HG03520 (cell line): ENCODE measurements at regions not wholly inside any gene's neighbourhood (a gene's known extent, or its start where the extent isn't known, plus 50 kb on each side); places are given as distances from the start of the nearest gene placed in this dataset.

Experiments used
- ATAC-seq: cut with Tn5 transposase; IDR thresholded peaks from one replicate; pipeline ENCODE4 v1.9.1; 2021; ENCODE audit warnings: mild to moderate bottlenecking, moderate library complexity; ENCODE audit not compliant: unreplicated experiment

DNA sequence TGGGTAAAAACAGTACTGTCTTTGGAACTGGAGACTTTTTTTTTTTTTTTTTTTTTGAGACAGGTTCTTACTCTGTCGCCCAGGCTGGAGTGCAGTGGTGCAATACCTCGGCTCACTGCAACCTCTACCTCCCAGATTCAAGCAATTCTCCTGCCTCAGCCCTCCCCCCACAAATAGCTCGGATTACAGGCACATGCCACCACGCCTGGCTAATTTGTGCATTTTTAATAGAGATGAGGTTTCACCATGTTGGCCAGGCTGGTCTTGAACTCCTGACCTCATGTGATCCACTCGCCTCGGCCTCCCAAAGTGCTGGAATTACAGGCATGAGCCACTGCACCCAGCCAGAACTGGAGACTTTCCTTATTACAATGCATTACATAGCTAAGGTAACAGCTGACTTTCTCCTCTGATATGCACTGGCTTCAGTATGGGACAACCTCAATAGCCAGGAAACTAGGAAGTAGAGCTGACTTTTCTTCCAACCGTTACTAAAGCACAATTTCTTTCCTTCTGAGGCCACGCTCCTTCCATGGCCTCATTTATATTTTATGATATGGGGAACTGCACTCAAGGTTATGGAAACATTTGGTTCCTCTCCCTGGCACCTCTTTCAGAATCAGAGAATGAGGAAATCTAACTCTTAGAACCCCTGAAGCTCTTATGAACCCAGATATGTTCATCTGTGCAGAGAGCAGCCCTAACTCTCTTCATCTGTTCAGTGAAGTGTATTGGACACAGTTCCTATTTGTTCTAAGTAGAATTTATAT is 53.5 kb upstream of the FAM9B start:
- ATAC-seq = no peak

DNA sequence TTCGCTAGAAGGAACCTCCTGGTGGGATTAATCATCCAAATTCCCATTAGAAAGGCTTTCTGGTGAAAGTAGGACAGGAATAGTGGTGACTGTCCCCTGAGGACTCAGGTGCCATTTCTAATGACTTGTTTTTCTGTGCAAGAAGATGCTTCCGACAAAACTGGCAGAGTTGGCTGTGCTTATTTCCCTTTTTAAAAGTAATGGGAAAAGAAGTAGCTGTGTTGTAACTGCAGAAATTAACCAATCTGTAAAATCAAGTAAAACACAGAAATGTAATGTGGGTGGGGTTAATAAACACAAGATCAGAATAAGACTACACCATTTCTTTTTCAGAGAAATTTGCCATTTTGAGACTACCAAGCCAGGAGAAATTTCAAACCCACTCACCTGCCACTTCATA is 55.0 kb upstream of the FAM9B start:
- ATAC-seq = no peak

DNA sequence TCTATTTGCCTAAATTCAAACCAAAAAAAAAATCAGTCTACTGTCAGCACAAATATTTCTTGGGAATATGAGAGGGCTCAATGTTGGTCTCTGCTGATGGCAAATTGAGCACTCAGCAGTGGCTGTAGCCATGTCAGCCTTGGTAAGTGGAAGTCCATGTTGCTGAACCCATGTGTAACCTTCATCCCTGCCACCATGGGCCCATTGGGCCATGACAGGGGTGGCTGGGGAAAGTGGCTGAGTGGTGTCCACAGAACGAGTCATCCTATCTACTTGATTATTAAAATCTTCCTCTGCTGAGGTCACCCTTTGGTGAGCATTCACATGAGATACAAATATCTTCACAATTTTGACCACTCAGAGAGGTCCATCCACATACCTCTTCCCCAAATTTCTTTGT is 56.8 kb upstream of the FAM9B start:
- ATAC-seq = no peak

DNA sequence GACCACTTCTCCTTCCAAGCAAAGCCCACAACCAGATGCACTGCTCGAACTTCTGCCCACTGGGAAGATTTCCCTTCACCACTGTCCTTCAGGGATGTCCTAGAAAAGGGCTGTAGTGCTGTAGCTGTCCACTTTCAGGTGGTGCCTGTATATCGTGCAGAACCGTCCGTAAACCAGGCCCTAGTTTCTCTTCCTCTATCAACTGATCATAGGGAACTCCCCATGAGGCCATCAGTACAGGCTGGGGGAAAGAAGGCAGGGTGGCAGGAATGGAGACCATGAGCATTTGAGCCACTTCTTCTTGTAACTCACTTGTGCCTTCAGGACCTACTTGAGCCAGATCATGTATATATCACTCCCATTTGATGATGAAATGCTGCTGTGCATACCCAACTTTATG is 57.3 kb upstream of the FAM9B start:
- no peak for ATAC-seq

DNA sequence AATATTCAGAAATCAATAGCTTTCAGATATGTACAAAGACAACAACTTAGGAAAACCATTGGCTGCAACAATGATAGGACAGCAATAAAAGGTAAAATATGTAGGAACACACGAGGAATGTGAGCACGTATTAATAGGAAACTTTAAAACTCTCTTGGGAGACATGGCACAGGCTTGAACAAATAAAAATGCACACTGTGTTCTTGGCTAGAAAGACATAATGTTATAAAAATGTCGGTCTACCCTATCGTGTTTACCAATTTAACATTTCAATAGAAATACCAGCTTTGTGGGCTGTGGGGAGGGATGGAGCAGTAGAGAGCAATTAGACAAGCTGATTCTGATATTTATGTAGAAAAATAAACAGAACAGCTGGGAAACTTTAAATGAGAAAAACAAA is 69.0 kb upstream of the FAM9B start:
- ATAC-seq = no peak

DNA sequence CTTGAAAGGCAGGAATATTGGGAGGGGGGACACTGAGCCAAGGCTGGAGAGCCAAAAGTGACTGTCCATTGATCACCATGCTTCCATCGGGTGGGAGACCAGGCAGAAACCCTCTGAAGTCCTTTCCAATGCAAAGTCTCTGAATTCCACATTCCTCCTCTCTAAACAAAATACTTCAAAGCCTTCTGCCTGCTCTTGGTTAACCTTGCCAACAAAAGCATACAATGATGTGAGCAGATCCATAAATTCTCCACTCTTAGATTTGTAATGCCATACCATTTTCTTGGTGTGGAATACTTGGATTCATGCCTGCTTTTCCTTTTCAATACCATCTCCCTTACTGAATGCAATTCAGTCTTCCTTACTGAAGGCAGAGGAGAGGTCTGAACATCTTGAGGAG is 74.1 kb upstream of the FAM9B start:
- ATAC-seq = no peak

DNA sequence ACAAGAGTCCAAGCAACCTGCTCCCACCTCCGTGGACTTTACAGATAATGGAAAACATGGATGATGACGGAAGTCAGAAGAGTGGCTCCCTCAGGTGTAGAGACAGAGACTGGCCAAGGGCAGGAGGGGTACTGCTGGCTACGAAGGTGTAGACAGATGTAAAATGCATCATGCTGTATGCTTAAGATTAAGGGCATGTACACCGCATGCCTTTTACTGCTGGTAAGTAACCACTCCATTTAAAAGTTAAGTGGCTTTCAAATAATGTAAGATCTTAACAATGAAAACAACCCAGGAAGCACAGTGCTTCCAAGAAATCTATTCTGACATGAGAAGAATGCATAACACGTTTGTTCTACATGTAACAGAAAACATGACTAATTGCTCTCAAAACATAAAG is 76.9 kb upstream of the FAM9B start:
- ATAC-seq = no peak

DNA sequence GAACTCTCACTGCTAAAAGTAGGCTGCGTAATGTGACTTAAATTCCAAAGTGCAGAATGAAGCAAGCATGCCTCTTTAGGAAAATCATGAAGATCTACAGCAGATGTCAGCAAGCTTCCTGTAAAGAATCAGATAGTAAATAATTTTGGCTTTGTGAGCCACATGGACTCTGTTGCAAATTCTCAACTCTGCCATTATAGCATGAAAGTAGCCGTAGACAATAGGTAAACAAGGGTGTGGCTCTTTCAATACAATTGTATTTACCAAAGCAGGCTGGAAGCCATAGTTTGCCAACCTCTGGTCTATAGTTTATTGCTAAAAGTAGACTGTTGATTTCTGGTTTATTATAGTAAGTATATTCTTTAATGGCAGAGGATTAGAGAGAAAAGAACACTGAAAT is 80.3 kb upstream of the FAM9B start:
- ATAC-seq = no peak

DNA sequence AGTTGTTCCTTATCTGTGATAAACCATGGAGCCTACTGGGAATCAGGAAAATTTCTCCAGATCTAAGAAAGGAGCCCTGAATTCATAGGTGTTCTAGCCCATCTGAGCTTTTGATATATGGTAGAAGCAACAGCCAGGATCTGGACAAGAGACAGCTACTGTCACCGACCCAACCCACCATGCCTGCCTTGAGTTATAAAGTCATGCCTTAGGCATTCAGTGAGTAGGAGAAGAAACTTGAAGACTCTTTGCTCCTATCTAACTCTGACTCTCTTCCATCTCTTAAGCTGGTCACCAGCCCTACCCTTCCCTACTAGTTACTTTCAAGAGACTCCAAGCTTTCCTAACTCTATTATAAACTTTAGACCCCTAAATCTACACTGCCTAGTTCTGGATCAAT is 83.9 kb upstream of the FAM9B start:
- ATAC-seq = no peak

DNA sequence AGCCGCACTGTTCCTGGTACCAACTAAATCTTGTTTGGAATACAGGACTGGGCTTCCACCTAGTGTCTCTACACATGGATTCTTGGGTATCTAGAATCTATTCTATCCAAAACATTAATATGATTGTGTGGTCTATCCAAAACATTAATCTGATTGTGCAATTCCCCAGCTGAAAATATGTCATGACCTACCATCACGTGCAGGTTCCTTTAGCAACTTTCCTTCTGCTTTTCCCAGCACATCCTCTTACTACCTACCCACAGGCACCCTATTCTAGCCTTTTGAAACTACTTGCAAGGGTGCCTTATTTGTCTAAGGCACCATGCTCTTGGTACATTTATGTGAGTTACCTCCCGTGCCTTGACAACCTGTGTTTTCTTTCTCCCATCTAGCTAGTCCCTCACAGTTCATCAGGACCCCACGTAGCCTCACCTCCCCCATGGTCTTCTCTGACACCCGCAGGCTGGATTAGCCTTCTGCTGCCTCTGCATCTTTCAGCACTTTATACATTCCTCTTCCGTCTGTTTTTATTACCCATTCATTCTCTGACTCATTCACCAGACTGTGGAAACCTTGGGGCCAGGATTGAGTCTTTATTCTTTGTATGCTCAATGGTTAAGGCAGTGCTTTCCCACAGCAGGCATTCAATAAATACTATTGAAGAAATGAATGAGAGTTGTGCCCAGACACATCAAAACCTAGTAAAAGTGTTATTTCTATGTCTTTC is 88.8 kb upstream of the FAM9B start:
- no peak for ATAC-seq

DNA sequence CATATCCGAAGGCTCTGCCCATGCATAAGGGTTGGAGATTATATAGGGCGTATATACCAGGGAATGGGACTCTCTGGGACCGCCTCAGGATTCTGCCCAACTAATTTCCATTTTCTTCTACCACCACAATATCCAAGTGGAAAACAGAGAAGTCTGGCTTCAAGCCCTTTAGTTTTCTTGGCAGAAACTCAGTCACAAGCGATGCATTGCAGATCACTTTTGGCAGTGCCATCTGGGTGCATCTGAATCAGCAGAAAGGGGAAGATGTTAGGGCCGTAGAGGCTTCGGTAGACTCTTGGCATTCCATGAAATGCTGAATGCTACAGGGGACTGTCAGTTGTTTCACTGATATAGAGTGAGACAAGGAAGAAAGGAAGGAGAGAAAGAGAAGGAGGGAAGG is 94.1 kb upstream of the FAM9B start:
- ATAC-seq = no peak

DNA sequence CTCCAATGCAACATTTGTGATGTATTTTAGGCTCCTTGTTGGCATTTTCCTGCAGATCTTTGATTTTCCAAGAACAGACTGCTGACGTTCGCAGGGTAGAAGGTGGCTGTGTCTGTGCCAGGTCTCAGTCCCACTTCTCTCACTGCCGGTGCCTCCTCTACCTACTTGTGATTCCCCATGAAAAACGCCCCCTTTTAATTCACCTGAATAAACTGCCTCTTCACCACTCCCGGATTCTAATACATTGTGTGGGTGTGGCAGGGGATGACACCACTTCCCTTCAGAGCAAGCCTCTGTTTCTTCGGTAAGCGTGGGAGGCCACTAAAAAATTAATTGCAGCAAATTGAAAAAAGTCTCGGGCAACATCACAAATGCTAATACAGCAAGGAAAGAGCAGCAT is 96.1 kb upstream of the FAM9B start:
- no peak for ATAC-seq

DNA sequence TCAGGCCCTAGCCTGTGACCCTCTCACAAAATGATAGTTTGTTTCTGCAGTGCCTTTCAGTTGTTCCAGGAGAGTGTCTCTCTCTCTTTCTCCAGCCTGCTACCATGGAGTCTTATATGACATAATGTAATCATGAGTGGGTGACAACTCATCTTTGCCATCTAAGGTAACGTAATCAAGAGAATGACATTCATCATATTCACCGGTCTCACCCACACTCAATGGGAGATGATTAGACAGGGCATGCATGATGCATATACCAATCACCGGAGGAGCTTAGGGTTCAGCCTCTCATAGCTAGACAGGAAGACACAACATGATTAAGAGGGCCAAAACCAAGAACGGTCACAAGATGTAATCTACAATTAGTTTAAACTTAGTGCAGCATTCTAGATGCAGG is 97.1 kb upstream of the FAM9B start:
- no peak for ATAC-seq

DNA sequence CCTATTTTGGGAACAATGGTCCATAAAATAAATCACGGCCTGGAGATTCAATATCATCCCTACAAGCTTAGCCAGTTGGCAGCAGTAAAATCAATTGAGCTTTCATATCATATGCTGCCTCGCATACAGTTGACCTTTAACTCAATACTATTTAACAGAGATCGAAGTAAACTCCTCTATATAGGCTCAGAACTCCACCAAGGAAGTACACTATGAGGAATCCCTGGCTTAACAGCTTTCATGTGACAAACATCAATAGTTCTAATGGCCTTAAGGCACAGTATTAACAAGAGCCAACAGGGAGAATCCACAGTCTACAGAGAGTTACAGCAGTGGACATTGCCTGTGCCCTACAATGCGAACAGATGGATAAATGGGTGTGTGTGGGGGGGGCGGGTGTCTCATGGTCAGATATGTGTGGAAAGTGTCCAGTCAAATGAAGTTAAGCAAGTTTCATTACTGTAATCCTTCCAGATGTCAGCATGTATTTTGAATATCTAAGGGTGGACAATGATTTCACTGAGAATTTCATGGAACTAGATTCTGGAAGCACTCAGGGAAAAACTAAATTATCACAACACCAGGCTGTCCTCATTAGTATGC is 98.2 kb upstream of the FAM9B start:
- ATAC-seq = no peak

DNA sequence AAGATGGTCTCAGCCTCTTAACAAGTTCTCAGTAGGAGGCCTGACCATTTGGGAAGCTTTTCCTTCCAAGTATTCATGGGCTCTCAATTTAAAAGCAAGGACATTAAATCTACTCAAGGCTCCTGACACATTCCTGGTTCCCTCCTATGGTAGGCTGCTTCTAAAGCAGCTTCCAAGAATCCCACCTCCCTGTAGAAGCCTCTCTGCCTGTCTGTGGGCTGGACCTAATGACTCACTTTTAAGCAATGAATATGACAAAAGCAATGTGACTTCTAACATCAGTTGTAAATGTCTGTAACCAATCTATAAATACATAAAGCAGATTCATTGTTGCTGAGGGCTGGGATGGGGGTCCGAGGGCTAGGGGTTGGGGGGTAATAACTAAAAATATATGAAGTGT is 99.5 kb upstream of the FAM9B start:
- no peak for ATAC-seq

DNA sequence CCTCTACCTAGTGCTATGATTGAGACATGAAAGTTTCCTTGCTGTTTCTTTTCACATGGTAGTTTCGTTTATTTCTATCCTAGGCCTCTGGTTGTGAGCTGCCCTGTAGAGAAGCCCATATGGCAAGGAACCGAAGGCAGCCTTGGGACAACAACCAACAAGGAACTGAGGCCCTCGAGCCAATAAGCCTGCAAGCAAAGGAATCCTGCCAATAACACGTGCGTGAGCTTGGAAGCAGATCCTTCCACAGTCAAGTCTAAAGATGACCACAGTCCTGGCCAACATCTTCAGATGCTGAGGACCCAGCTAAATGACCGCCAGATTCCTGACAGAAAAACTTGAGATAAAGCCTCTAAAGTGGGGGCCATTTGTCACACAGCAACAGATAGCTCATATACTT is 100.4 kb upstream of the FAM9B start:
- no peak for ATAC-seq

DNA sequence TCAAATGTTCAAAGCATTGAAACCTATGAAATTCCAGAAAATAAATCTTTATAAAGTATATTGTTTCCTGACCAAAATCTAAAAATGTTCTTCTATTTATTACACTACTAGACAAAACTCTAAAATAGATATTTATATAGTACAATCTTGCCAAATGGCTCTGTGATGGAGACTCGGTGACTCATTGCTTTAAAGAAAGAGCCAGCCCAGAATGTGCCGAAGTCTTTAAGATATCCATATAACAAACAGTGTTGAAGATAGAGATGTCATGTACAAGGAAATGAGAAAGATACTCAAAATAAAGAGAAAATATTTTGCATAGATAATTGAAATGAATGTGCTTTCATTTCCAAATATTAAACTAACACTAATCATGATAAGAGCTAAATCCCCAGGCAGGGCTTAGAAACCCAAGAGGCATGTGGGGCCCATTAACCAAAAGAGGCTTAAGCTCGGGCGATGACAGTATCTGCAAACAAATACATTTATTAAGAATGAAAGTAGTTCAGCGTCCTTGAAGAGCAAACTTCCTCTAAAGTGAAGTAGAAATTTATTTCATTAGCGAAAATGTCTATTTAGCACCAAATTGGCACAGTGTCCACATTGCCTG is 102.1 kb upstream of the FAM9B start:
- ATAC-seq = no peak

DNA sequence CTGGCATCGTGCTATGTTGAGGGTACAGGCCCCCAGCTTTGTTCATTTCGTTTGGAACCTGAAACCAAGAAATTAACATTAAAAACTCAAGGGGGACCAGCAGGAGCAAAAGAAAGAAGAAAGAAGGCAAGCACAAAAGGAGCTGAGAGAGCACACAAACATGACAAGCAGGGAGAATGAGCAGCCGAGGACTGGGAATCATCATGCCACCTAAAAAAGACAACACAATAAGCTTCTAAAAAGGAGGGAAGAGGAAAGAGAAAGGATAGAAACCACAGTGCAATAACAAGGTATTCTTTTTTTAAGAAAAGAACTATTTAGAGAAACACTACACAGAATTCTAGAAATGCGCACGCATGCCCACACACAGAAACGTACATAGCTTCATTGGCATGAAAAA is 103.2 kb upstream of the FAM9B start:
- no peak for ATAC-seq

DNA sequence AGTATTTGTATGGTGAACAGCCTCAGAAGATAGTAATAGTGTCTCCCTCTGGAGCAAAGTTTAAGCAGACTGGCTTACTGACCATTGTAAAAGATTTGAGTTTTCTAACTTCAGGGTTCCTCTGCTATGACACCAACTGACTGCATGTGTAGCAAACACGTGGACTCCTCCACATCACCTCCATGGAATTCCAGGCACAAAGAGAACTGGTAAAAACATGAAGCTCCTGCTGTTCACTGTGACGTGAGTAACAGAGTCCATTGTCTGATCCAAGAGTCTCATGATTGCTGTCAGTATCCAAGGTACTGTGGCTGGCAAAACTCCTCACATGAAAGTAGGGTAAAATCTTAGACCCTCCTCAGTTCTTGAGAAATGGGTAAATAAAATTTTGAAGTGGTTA is 107.6 kb upstream of the FAM9B start:
- no peak for ATAC-seq

DNA sequence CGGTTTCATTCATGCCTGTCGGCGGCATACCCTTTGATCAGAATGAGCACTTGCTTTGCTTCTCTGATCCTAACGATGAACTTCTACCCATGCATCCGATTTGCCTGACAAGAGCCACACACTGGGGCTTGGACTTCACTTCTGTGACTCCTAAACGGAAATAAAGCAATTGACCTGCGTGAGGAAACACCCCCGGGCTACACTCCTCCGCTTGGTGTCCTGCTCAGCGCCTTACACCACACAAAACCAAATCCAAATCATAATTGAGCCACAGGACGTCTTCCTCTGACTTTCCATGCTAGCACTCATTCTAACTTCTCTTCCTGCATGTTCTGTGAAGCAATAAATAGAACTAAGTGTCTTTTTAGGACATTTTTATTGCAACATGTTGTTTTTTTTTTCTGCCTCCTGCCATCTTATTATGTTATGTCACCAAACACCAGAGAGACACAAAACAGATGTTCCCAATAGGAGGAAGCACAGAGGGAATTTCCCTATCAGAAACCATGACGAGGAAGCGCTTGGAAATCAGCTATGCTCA is 110.8 kb upstream of the FAM9B start:
- ATAC-seq = no peak

DNA sequence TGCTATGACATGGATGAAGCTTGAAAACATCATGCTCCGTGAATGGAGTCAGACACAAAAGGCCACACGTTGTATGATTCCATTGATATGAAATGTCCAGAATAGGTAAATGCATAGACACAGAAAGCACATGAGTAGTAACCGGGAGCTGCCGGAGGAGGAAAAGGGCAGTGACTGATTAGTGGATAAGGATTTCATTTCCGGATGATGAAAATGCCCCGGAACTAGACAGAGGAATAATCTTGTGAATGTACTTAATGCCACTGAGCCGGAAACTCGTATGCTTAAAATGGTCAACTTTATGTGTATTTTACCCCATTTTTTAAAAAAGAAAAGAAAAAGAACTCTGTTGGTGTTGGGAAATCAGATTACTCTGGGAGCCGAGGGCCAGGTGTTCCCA is 112.7 kb upstream of the FAM9B start:
- ATAC-seq = no peak

DNA sequence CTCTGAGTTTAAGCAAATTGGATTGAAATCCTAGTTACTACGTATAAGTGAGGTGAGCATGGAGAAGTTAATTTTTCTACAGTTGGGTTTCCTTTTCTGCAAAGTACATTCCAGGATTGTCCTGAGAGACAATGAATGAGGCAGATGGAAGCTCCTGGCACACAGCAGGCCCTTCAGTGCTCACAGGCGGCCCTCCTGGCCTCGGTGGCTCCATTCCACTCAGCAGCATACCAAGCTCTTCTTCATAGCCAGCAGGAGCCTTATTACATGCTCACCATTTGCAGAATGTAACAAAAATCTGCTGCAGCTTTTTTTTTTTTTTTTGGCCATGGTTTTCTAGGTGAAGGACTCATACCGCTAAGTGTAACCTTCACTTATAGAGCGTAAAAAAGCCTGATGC is 113.2 kb upstream of the FAM9B start:
- ATAC-seq = no peak
